Prostate gland (tissue), 2 donors: ENCODE measurements at regions not wholly inside any gene's neighbourhood (a gene's known extent, or its start where the extent isn't known, plus 50 kb on each side); places are given as distances from the start of the nearest gene placed in this dataset.

Experiments used
- CTCF ChIP-seq, 4 experiments: fragments of 200-600 bp in 2 of 4; fragments of 450-650 bp in 2 of 4; sonication (generic) in 2 of 4; IDR thresholded peaks; 1 replicate in 3 of 4; 2 replicates in 1 of 4; pipeline ENCODE4 v1.5.1; 2016 to 2019; ENCODE audit warnings: antibody characterized with exemption in 4 of 4, mild to moderate bottlenecking in 2 of 4, moderate library complexity in 2 of 4
- POLR2A ChIP-seq: fragments of 450-650 bp; IDR thresholded peaks from one replicate; pipeline ENCODE4 v1.6.1; 2016; ENCODE audit warnings: antibody characterized with exemption, mild to moderate bottlenecking
- POLR2AphosphoS5 ChIP-seq: sonication (generic); formaldehyde crosslinking; IDR thresholded peaks from one replicate; pipeline ENCODE4 v1.6.1; 2017; ENCODE audit warnings: antibody characterized with exemption

DNA sequence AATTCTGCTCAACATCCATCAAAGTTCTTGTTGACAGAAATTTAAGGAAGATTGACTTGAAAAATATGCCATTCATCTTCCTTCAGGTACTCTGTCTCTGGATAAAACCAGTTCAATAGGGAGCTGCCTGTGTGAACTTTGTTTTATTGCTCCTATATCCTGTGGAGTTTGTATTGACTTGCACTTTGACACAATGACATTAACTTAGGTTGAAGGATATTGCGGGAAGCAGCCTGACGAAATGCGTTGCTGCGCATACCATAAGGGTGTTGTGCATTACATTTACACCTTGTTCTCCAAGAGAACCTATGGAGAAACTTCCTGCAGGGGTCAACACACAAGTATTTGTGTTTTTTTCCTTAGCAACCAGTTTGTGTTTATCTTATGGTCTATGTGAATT is 185.4 kb upstream of the GRIK2 start:
- no peak for TF ChIP-seq CTCF (IDR thresholded peaks at IDR 0.05)
- TF ChIP-seq POLR2A = no peak
- TF ChIP-seq POLR2AphosphoS5 = no peak
